K562 (cell line): ENCODE measurements at regions not wholly inside any gene's neighbourhood (a gene's known extent, or its start where the extent isn't known, plus 50 kb on each side); places are given as distances from the start of the nearest gene placed in this dataset.

ENCODE experiments used
- ATAC-seq: fragments of 200-7000 bp; cut with Tn5 transposase; 3 replicates; pipeline ENCODE4 v1.9.1; 2020; ENCODE audit warnings: moderate library complexity
- BruUV-seq: library from RNA; stranded (reverse); fragments of 400-500 nt; replicated peaks from 2 replicates; lab custom pipeline; 2021; lab: Mats Ljungman, UMichigan
- CTCF ChIA-PET: fragments of 300-600 bp; formaldehyde crosslinking; extraction: SDS; loops from one replicate; lab custom pipeline; 2021; ENCODE audit warnings: low intra/inter-chr PET ratio; lab: Yijun Ruan, JAX
- POLR2A ChIA-PET: fragments of 300-600, 350-650 bp; sonication (Branson Sonifier 250); formaldehyde crosslinking; extraction: SDS; loops from one replicate; lab custom pipeline; 2021; ENCODE audit warnings: antibody characterized with exemption, inconsistent platforms; lab: Yijun Ruan, JAX
- DNase-seq, 4 experiments: peaks; one replicate each; pipeline versions ENCODE4 v3.0.0 to v3.0.0-alpha.2; 2011 to 2018; ENCODE audit warnings: low spot score in 3 of 4, mixed read lengths in 3 of 4; ENCODE audit errors: extremely low read depth in 1 of 4
- FAIRE-seq: peaks from 2 replicates; lab custom pipeline; 2011; peaks lifted over from hg19 to GRCh38; lab: Jason Lieb, UNC
- H2AFZ ChIP-seq: 2 replicates; pipeline ENCODE4 v1.6.0; 2011; ENCODE audit warnings: low read depth, low read length, control low read depth, inconsistent platforms
- H3K27ac ChIP-seq: fragments of 200-600 bp; 3 replicates; pipeline ENCODE4 v1.8.0; 2011; ENCODE audit warnings: low read depth, mild to moderate bottlenecking, control low read depth, inconsistent platforms, low read length, moderate library complexity, mixed read lengths; ENCODE audit errors: extremely low read depth
- H3K27me3 ChIP-seq, 2 experiments: fragments of 300-600 bp in 1 of 2; 2 replicates in 1 of 2; 3 replicates in 1 of 2; pipeline versions ENCODE4 v1.6.0 to v1.8.0; 2011; ENCODE audit warnings: inconsistent platforms in 2 of 2, low read length in 2 of 2, mild to moderate bottlenecking in 1 of 2, mixed read lengths in 1 of 2, moderate library complexity in 1 of 2; ENCODE audit not compliant: control insufficient read depth in 2 of 2, insufficient read depth in 2 of 2
- H3K36me3 ChIP-seq: fragments of 300-600 bp; 3 replicates; pipeline ENCODE4 v1.8.0; 2011; ENCODE audit warnings: mild to moderate bottlenecking, low read length, inconsistent platforms; ENCODE audit not compliant: control insufficient read depth, insufficient read depth
- H3K4me1 ChIP-seq, 2 experiments: fragments of 200-600 bp in 1 of 2; replicated peaks in 1 of 2; 2 replicates in 1 of 2; 3 replicates in 1 of 2; pipeline versions ENCODE4 v1.5.1 to v1.8.0; 2011; ENCODE audit warnings: inconsistent platforms in 2 of 2, low read length in 2 of 2, mild to moderate bottlenecking in 1 of 2, mixed read lengths in 1 of 2, moderate library complexity in 1 of 2; ENCODE audit not compliant: control insufficient read depth in 2 of 2, insufficient read depth in 2 of 2
- H3K4me2 ChIP-seq: 2 replicates; pipeline ENCODE4 v1.6.1; 2011; ENCODE audit warnings: low read length, control low read depth, inconsistent platforms, mixed read lengths; ENCODE audit not compliant: insufficient read depth
- H3K4me3 ChIP-seq: fragments of 200-600 bp; sonication (generic), shearing (Covaris generic); 2 replicates; pipeline ENCODE4 v1.5.1; 2016; ENCODE audit warnings: control low read depth, inconsistent platforms
- H3K79me2 ChIP-seq: fragments of 200-600 bp; 3 replicates; pipeline ENCODE4 v1.8.0; 2011; ENCODE audit warnings: low read length, inconsistent platforms; ENCODE audit not compliant: control insufficient read depth, insufficient read depth
- H3K9ac ChIP-seq, 2 experiments: 2 replicates each; pipeline versions ENCODE4 v1.6.0 to v1.6.1; 2011; ENCODE audit warnings: low read depth in 2 of 2, low read length in 2 of 2, control low read depth in 1 of 2, inconsistent platforms in 1 of 2, mild to moderate bottlenecking in 1 of 2, mixed read lengths in 1 of 2; ENCODE audit not compliant: insufficient read depth in 1 of 2
- H3K9me1 ChIP-seq: one replicate; pipeline ENCODE4 v1.6.0; 2011; ENCODE audit warnings: inconsistent platforms, mild to moderate bottlenecking, low read length, moderate library complexity; ENCODE audit not compliant: control insufficient read depth, insufficient read depth
- H3K9me3 ChIP-seq: replicated peaks from 2 replicates; pipeline ENCODE4 v1.5.1; 2011; ENCODE audit warnings: low read depth, low read length, inconsistent platforms; ENCODE audit not compliant: control insufficient read depth, insufficient read depth
- H4K20me1 ChIP-seq: replicated peaks from 2 replicates; pipeline ENCODE4 v1.6.1; 2011; ENCODE audit warnings: low read length, inconsistent platforms, mixed read lengths; ENCODE audit not compliant: control insufficient read depth, insufficient read depth
- FIP1L1 ChIP-seq: fragments of 200-400 bp; formaldehyde crosslinking; IDR thresholded peaks from 2 replicates; pipeline ENCODE4 v1.6.1; 2018; ENCODE audit warnings: mild to moderate bottlenecking, low read depth, low read length; ENCODE audit not compliant: poor library complexity, severe bottlenecking
- MYBL2 ChIP-seq, 2 experiments: fragments of 450-650 bp in 1 of 2; sonication (generic) in 1 of 2; formaldehyde crosslinking in 1 of 2; IDR thresholded peaks; 2 replicates each; pipeline versions ENCODE4 v1.6.1 to v1.8.1; 2017 to 2022; ENCODE audit warnings: borderline replicate concordance in 1 of 2, inconsistent platforms in 1 of 2, low read depth in 1 of 2, mild to moderate bottlenecking in 1 of 2, missing genetic modification reagents in 1 of 2, moderate library complexity in 1 of 2
- RAD51 ChIP-seq: fragments of 450-650 bp; IDR thresholded peaks from 2 replicates; pipeline ENCODE4 v1.7.1; 2016; ENCODE audit warnings: low read depth, mild to moderate bottlenecking, borderline replicate concordance
- RHOXF2B ChIP-seq: fragments of 250-450 bp; sonication (Bioruptor Pico); conservative IDR thresholded peaks from 2 replicates; pipeline ENCODE4 v1.5.1; 2021
- TAF9B ChIP-seq: fragments of 450-650 bp; IDR thresholded peaks from 2 replicates; pipeline ENCODE4 v1.6.1; 2018; ENCODE audit warnings: mild to moderate bottlenecking; ENCODE audit not compliant: partially characterized antibody
- ZKSCAN8 ChIP-seq: fragments of 200-800 bp; sonication (Bioruptor generic); IDR thresholded peaks from 2 replicates; pipeline ENCODE4 v1.6.1; 2016; ENCODE audit warnings: missing genetic modification characterization, missing compliant biosample characterization
- WGBS: fragments of 100-300 bp; shearing (Covaris generic); methylation state at CpG from one replicate; pipeline ENCODE4 v1.1.6; 2016; ENCODE audit warnings: low coverage, mixed read lengths; ENCODE audit not compliant: insufficient coverage; ENCODE audit errors: missing lambda C conversion rate; 5-methylcytosine and 5-hydroxymethylcytosine counted together
- in situ Hi-C: fragments of 300-500 bp; cut with MboI; formaldehyde crosslinking; loops from 4 replicates; pipeline ENCODE4 v1.15.0; 2018; ENCODE audit warnings: inconsistent platforms, mixed read lengths
- intact Hi-C: fragments of 100-400 bp; cut with micrococcal nuclease; formaldehyde crosslinking; loops from 2 replicates; pipeline ENCODE4 v1.14.2; 2022
- TF ChIP-seq, protein P1 (sequence below): fragments of 250-450 bp; sonication (Bioruptor Pico); IDR thresholded peaks from 2 replicates; pipeline ENCODE4 v1.4.0; 2020
- TF ChIP-seq, protein P2 (sequence below): sonication (generic); formaldehyde crosslinking; IDR thresholded peaks from 2 replicates; pipeline ENCODE4 v1.8.1; 2023; ENCODE audit warnings: mild to moderate bottlenecking, missing genetic modification reagents
- TF ChIP-seq, protein P3 (sequence below): fragments of 250-450 bp; sonication (Bioruptor Pico); IDR thresholded peaks from 2 replicates; pipeline ENCODE4 v1.5.0; 2021

- no peaks in the 10 kb centered on the region for H3K4me1 ChIP-seq
- BruUV-seq, result no TSS peak
- H3K9ac ChIP-seq, result no peak overlapping the region
- H3K4me2 ChIP-seq, result no peak overlapping the region
- H3K36me3 ChIP-seq, result no peaks in the 10 kb centered on the region
- CTCF ChIA-PET, result no interaction called here
- POLR2A ChIA-PET, result no interaction called here
- no peak overlapping the region for H3K27ac ChIP-seq
- no peak for FAIRE-seq
- H3K27me3 ChIP-seq, result no peaks in the 10 kb centered on the region
- H3K4me3 ChIP-seq, result no peak overlapping the region
- in situ Hi-C loops (loop anchor here (5.0 kb wide), 1 partner anchor 102 kb away; no protein-coding TSS in a partner anchor), intact Hi-C loops (no loop called here)
- H4K20me1 ChIP-seq, result no peaks in the 10 kb centered on the region
- 3% methylated on average over 7 of the region's 7 CpGs for WGBS
- no peak for ATAC-seq
- no peak for DNase-seq
- H3K9me1 ChIP-seq, result no peaks in the 10 kb centered on the region
- no peaks in the 10 kb centered on the region; the same call in 1 of the 2 replicates for H3K9me3 ChIP-seq
- TF ChIP-seq, protein P1, sequence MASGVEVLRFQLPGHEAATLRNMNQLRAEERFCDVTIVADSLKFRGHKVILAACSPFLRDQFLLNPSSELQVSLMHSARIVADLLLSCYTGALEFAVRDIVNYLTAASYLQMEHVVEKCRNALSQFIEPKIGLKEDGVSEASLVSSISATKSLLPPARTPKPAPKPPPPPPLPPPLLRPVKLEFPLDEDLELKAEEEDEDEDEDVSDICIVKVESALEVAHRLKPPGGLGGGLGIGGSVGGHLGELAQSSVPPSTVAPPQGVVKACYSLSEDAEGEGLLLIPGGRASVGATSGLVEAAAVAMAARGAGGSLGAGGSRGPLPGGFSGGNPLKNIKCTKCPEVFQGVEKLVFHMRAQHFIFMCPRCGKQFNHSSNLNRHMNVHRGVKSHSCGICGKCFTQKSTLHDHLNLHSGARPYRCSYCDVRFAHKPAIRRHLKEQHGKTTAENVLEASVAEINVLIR (CRISPR knock-in tag), result no peak
- TF ChIP-seq TAF9B, result no peak
- no peak for TF ChIP-seq FIP1L1
- TF ChIP-seq MYBL2 (IDR thresholded peaks at IDR 0.05; ENCODE audit: low read depth), result no peak
- no peak for TF ChIP-seq MYBL2 (CRISPR knock-in tag; IDR thresholded peaks at IDR 0.05; ENCODE audit: borderline replicate concordance)
- TF ChIP-seq, protein P2, sequence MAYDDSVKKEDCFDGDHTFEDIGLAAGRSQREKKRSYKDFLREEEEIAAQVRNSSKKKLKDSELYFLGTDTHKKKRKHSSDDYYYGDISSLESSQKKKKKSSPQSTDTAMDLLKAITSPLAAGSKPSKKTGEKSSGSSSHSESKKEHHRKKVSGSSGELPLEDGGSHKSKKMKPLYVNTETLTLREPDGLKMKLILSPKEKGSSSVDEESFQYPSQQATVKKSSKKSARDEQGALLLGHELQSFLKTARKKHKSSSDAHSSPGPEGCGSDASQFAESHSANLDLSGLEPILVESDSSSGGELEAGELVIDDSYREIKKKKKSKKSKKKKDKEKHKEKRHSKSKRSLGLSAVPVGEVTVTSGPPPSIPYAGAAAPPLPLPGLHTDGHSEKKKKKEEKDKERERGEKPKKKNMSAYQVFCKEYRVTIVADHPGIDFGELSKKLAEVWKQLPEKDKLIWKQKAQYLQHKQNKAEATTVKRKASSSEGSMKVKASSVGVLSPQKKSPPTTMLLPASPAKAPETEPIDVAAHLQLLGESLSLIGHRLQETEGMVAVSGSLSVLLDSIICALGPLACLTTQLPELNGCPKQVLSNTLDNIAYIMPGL, result no peak
- TF ChIP-seq RHOXF2B, result no peak
- no peak for TF ChIP-seq RAD51
- no peak for TF ChIP-seq ZKSCAN8 (CRISPR knock-in tag)
- TF ChIP-seq, protein P3, sequence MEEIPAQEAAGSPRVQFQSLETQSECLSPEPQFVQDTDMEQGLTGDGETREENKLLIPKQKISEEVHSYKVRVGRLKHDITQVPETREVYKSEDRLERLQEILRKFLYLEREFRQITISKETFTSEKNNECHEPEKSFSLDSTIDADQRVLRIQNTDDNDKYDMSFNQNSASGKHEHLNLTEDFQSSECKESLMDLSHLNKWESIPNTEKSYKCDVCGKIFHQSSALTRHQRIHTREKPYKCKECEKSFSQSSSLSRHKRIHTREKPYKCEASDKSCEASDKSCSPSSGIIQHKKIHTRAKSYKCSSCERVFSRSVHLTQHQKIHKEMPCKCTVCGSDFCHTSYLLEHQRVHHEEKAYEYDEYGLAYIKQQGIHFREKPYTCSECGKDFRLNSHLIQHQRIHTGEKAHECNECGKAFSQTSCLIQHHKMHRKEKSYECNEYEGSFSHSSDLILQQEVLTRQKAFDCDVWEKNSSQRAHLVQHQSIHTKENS (CRISPR knock-in tag), result no peak
- TF ChIP-seq, all 486 proteins: peak for 0
- no peaks in the 10 kb centered on the region for H3K79me2 ChIP-seq
- H2AFZ ChIP-seq, result no peak overlapping the region
Measured at GRCh38 chr18:34509879-34510586, 200.1 kb upstream of the DTNA start.
